Neural progenitor cell (in vitro differentiated cells): ENCODE measurements at regions not wholly inside any gene's neighbourhood (a gene's known extent, or its start where the extent isn't known, plus 50 kb on each side); places are given as distances from the start of the nearest gene placed in this dataset.

Experiments used
- CTCF ChIP-seq: fragments of 200-600 bp; sonication (generic); IDR thresholded peaks from 2 replicates; pipeline ENCODE4 v1.5.1; 2017; ENCODE audit warnings: antibody characterized with exemption, mild to moderate bottlenecking
- EZH2 ChIP-seq: fragments of 200-600 bp; sonication (generic); IDR thresholded peaks from 2 replicates; pipeline ENCODE4 v1.6.1; 2017; ENCODE audit warnings: antibody characterized with exemption, mild to moderate bottlenecking, moderate library complexity
- EZH2phosphoT487 ChIP-seq: fragments of 200-600 bp; sonication (generic); IDR thresholded peaks from 2 replicates; pipeline ENCODE4 v1.6.1; 2017; ENCODE audit warnings: antibody characterized with exemption

GRCh38 chr10:52583336-52583735, 189.2 kb downstream of the MBL2 start:
- TF ChIP-seq EZH2 (no peak), CTCF (no peak), EZH2phosphoT487 (no peak)
